ENCODE measurements at regions not wholly inside any gene's neighbourhood (a gene's known extent, or its start where the extent isn't known, plus 50 kb on each side); places are given as distances from the start of the nearest gene placed in this dataset.

- TF ChIP-seq POLR2AphosphoS5 (IDR thresholded peaks at IDR 0.05; ENCODE audit: low read depth, low read length) (no peak), POLR2A (IDR thresholded peaks at IDR 0.05; ENCODE audit: low read depth, low read length) (no peak), TAF1 (IDR thresholded peaks at IDR 0.05; ENCODE audit: borderline replicate concordance, low read depth, low read length) (no peak)
- DNase-seq (ENCODE audit: insufficient read length) = no peak
- no peak for FAIRE-seq
Observed at GRCh38 chr3:106004826-106005225, 136.0 kb upstream of the CBLB start.

- DNase-seq (ENCODE audit: insufficient read length) = no peak
- TF ChIP-seq TAF1 (IDR thresholded peaks at IDR 0.05; ENCODE audit: borderline replicate concordance, low read depth, low read length) (no peak), POLR2AphosphoS5 (IDR thresholded peaks at IDR 0.05; ENCODE audit: low read depth, low read length) (no peak), POLR2A (IDR thresholded peaks at IDR 0.05; ENCODE audit: low read depth, low read length) (no peak)
- no peak for FAIRE-seq
Observed at GRCh38 chr3:106006001-106006400, 137.2 kb upstream of the CBLB start.

GRCh38 chr3:106006571-106006970, 137.8 kb upstream of the CBLB start:
- FAIRE-seq (no peak), DNase-seq (ENCODE audit: insufficient read length) (no peak)
- TF ChIP-seq POLR2AphosphoS5 (IDR thresholded peaks at IDR 0.05; ENCODE audit: low read depth, low read length) (no peak), TAF1 (IDR thresholded peaks at IDR 0.05; ENCODE audit: borderline replicate concordance, low read depth, low read length) (no peak), POLR2A (IDR thresholded peaks at IDR 0.05; ENCODE audit: low read depth, low read length) (no peak)

- TF ChIP-seq POLR2AphosphoS5 (IDR thresholded peaks at IDR 0.05; ENCODE audit: low read depth, low read length) (no peak), POLR2A (IDR thresholded peaks at IDR 0.05; ENCODE audit: low read depth, low read length) (no peak), TAF1 (IDR thresholded peaks at IDR 0.05; ENCODE audit: borderline replicate concordance, low read depth, low read length) (no peak)
- DNase-seq (ENCODE audit: insufficient read length) = no peak
- FAIRE-seq = no peak
Observed at GRCh38 chr3:106007512-106007911, 138.7 kb upstream of the CBLB start.

GRCh38 chr3:106008766-106009165, 140.0 kb upstream of the CBLB start:
- TF ChIP-seq TAF1 (IDR thresholded peaks at IDR 0.05; ENCODE audit: borderline replicate concordance, low read depth, low read length) (no peak), POLR2A (IDR thresholded peaks at IDR 0.05; ENCODE audit: low read depth, low read length) (no peak), POLR2AphosphoS5 (IDR thresholded peaks at IDR 0.05; ENCODE audit: low read depth, low read length) (no peak)
- DNase-seq (ENCODE audit: insufficient read length) (no peak), FAIRE-seq (no peak)

GRCh38 chr3:106010829-106011228, 142.0 kb upstream of the CBLB start:
- TF ChIP-seq POLR2A (IDR thresholded peaks at IDR 0.05; ENCODE audit: low read depth, low read length) (no peak), TAF1 (IDR thresholded peaks at IDR 0.05; ENCODE audit: borderline replicate concordance, low read depth, low read length) (no peak), POLR2AphosphoS5 (IDR thresholded peaks at IDR 0.05; ENCODE audit: low read depth, low read length) (no peak)
- FAIRE-seq (no peak), DNase-seq (ENCODE audit: insufficient read length) (no peak)

- TF ChIP-seq TAF1 (IDR thresholded peaks at IDR 0.05; ENCODE audit: borderline replicate concordance, low read depth, low read length) (no peak), POLR2AphosphoS5 (IDR thresholded peaks at IDR 0.05; ENCODE audit: low read depth, low read length) (no peak), POLR2A (IDR thresholded peaks at IDR 0.05; ENCODE audit: low read depth, low read length) (no peak)
- FAIRE-seq (peak; percentile 65), DNase-seq (ENCODE audit: insufficient read length) (no peak)
Observed at GRCh38 chr3:106013971-106014370, 145.2 kb upstream of the CBLB start.

GRCh38 chr3:106014518-106014917, 145.7 kb upstream of the CBLB start:
- DNase-seq (ENCODE audit: insufficient read length) (no peak), FAIRE-seq (no peak)
- TF ChIP-seq TAF1 (IDR thresholded peaks at IDR 0.05; ENCODE audit: borderline replicate concordance, low read depth, low read length) = no peak
- TF ChIP-seq POLR2A (IDR thresholded peaks at IDR 0.05; ENCODE audit: low read depth, low read length) = no peak
- TF ChIP-seq POLR2AphosphoS5 (IDR thresholded peaks at IDR 0.05; ENCODE audit: low read depth, low read length) = no peak

- no peak for FAIRE-seq
- DNase-seq (ENCODE audit: insufficient read length) = no peak
- TF ChIP-seq POLR2AphosphoS5 (IDR thresholded peaks at IDR 0.05; ENCODE audit: low read depth, low read length) = no peak
- no peak for TF ChIP-seq TAF1 (IDR thresholded peaks at IDR 0.05; ENCODE audit: borderline replicate concordance, low read depth, low read length)
- no peak for TF ChIP-seq POLR2A (IDR thresholded peaks at IDR 0.05; ENCODE audit: low read depth, low read length)
Observed at GRCh38 chr3:106014971-106015370, 146.2 kb upstream of the CBLB start.

- DNase-seq (ENCODE audit: insufficient read length) = no peak
- no peak for FAIRE-seq
- TF ChIP-seq TAF1 (IDR thresholded peaks at IDR 0.05; ENCODE audit: borderline replicate concordance, low read depth, low read length) = no peak
Observed at GRCh38 chr3:106018102-106018501, 149.3 kb upstream of the CBLB start.

- DNase-seq (ENCODE audit: insufficient read length) = no peak
- no peak for FAIRE-seq
- TF ChIP-seq POLR2AphosphoS5 (IDR thresholded peaks at IDR 0.05; ENCODE audit: low read depth, low read length) (no peak), TAF1 (IDR thresholded peaks at IDR 0.05; ENCODE audit: borderline replicate concordance, low read depth, low read length) (no peak)
Observed at GRCh38 chr3:106018929-106019550, 150.2 kb upstream of the CBLB start.

- FAIRE-seq = peak; percentile 51
- TF ChIP-seq POLR2A (IDR thresholded peaks at IDR 0.05; ENCODE audit: low read depth, low read length) = no peak
- TF ChIP-seq TAF1 (IDR thresholded peaks at IDR 0.05; ENCODE audit: borderline replicate concordance, low read depth, low read length) = no peak
- TF ChIP-seq POLR2AphosphoS5 (IDR thresholded peaks at IDR 0.05; ENCODE audit: low read depth, low read length) = no peak
- no peak for DNase-seq (ENCODE audit: insufficient read length)
Observed at GRCh38 chr3:106022913-106023312, 154.1 kb upstream of the CBLB start.

Measured in GM12892 (cell line).